Osteocyte (in vitro differentiated cells): ENCODE measurements at regions not wholly inside any gene's neighbourhood (a gene's known extent, or its start where the extent isn't known, plus 50 kb on each side); places are given as distances from the start of the nearest gene placed in this dataset.

Source experiments
- DNase-seq: peaks from one replicate; pipeline ENCODE4 v3.0.0; 2021; ENCODE audit warnings: mixed read lengths; ENCODE audit not compliant: unreplicated experiment; ENCODE audit errors: extremely low spot score
- H3K27ac Mint-ChIP-seq: one replicate; pipeline ENCODE4 v1.8.0; 2021; ENCODE audit warnings: mild to moderate bottlenecking, mixed read lengths; ENCODE audit not compliant: unreplicated experiment
- H3K27me3 Mint-ChIP-seq: one replicate; pipeline ENCODE4 v1.8.0; 2021; ENCODE audit warnings: mixed read lengths; ENCODE audit not compliant: unreplicated experiment
- H3K36me3 Mint-ChIP-seq: one replicate; pipeline ENCODE4 v1.8.0; 2021; ENCODE audit warnings: mixed read lengths; ENCODE audit not compliant: unreplicated experiment
- H3K4me1 Mint-ChIP-seq: one replicate; pipeline ENCODE4 v1.8.0; 2021; ENCODE audit warnings: mixed read lengths; ENCODE audit not compliant: unreplicated experiment
- H3K4me3 Mint-ChIP-seq: one replicate; pipeline ENCODE4 v1.8.0; 2021; ENCODE audit warnings: mild to moderate bottlenecking, moderate library complexity, mixed read lengths; ENCODE audit not compliant: unreplicated experiment
- H3K9me3 Mint-ChIP-seq: one replicate; pipeline ENCODE4 v1.8.0; 2021; ENCODE audit warnings: mixed read lengths; ENCODE audit not compliant: unreplicated experiment
- CTCF ChIP-seq: fragments of 200-600 bp; sonication (generic); IDR thresholded peaks from 2 replicates; pipeline ENCODE4 v1.5.0; 2021; ENCODE audit warnings: antibody characterized with exemption, mild to moderate bottlenecking, moderate library complexity

GRCh38 chr16:13803974-13804373 lies 116.0 kb upstream of the ERCC4 start:
- Mint-ChIP-seq H3K27me3 (no peaks in the 10 kb centered on the region), H3K4me3 (no peak overlapping the region), H3K4me1 (no peaks in the 10 kb centered on the region), H3K27ac (no peak overlapping the region), H3K9me3 (no peaks in the 10 kb centered on the region), H3K36me3 (no peaks in the 10 kb centered on the region)
- no peak for DNase-seq
- no peak for TF ChIP-seq CTCF

DNA sequence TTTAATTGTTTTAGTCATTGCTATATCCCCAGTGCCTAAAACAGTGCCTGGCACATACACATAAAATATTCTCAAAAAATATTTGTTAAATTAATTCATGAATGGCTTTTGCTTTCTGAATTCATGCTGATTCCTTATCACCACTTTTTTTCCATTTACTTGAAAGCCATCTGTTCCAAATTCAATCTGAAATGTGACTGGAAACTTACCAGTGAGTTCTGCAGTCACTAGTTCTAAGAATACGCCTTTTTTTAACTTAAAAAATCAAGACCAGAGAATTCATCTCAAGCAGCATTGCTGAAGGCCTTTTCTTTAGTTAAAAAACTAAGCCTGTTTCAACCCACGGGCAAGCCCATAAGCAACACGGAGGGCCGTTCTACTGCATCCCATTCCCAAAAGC lies 114.0 kb upstream of the ERCC4 start:
- no peak overlapping the region for H3K4me3 Mint-ChIP-seq
- TF ChIP-seq CTCF: no peak
- no peak overlapping the region for H3K27ac Mint-ChIP-seq
- no peaks in the 10 kb centered on the region for H3K36me3 Mint-ChIP-seq
- no peaks in the 10 kb centered on the region for H3K9me3 Mint-ChIP-seq
- DNase-seq: no peak
- H3K4me1 Mint-ChIP-seq: no peaks in the 10 kb centered on the region
- no peaks in the 10 kb centered on the region for H3K27me3 Mint-ChIP-seq

- Mint-ChIP-seq H3K4me1 (no peaks in the 10 kb centered on the region), H3K9me3 (no peaks in the 10 kb centered on the region), H3K4me3 (no peak overlapping the region), H3K27ac (no peak overlapping the region), H3K36me3 (no peaks in the 10 kb centered on the region), H3K27me3 (no peaks in the 10 kb centered on the region)
- DNase-seq: no peak
- no peak for TF ChIP-seq CTCF
Observed at GRCh38 chr16:13806671-13807070, 113.3 kb upstream of the ERCC4 start.

DNA sequence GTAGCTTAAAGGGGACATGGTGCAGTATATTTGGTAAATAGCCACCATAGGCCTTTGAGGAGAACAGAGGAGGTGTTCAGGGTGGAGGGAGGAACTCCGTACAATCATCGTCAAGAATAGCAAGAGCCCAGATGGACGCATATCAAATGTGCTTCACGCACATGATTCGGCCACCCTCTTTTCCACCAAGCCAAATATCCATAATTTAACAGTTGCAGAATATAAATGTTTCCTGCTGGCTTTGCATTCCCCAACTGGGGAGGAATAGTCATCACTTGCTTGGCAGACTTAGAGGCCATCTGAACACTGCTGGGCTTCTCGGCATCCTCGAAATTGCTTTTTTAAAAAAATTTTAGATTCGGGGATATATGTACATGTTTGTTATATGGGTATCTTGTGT lies 111.9 kb upstream of the ERCC4 start:
- H3K36me3 Mint-ChIP-seq: no peaks in the 10 kb centered on the region

DNA sequence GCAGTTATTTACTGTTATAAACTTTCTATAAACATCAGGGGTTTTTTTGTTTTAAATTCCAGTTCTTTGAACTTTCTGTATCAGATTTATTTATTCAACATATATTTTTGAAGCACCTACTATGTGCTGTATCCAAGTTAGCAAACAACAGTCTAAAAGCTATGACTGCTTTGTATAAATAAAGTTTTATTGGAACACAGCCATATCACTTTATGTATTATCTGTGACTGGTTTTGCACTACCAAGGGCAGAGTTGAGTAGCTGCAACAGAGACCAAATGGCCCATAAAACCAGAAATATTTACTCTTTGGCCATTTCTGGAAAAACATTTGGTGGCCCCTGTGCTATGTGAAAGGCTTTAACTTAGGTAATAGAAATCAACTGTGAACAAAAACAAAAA lies 110.2 kb upstream of the ERCC4 start:
- no peaks in the 10 kb centered on the region for H3K9me3 Mint-ChIP-seq
- H3K4me1 Mint-ChIP-seq: no peaks in the 10 kb centered on the region
- TF ChIP-seq CTCF: no peak
- H3K4me3 Mint-ChIP-seq: no peak overlapping the region
- no peaks in the 10 kb centered on the region for H3K27me3 Mint-ChIP-seq
- H3K27ac Mint-ChIP-seq: no peak overlapping the region
- H3K36me3 Mint-ChIP-seq: no peaks in the 10 kb centered on the region
- no peak for DNase-seq

More for the DNA sequence above, 111.9 kb upstream of the ERCC4 start:
- TF ChIP-seq CTCF: no peak
- H3K4me1 Mint-ChIP-seq: no peaks in the 10 kb centered on the region
- no peak for DNase-seq
- H3K4me3 Mint-ChIP-seq: no peak overlapping the region
- no peaks in the 10 kb centered on the region for H3K27me3 Mint-ChIP-seq
- H3K9me3 Mint-ChIP-seq: no peaks in the 10 kb centered on the region
- no peak overlapping the region for H3K27ac Mint-ChIP-seq
